GM23338 (cell line): ENCODE measurements at regions not wholly inside any gene's neighbourhood (a gene's known extent, or its start where the extent isn't known, plus 50 kb on each side); places are given as distances from the start of the nearest gene placed in this dataset.

Source experiments
- ATAC-seq: fragments of 200-7000 bp; cut with Tn5 transposase; 3 replicates; pipeline ENCODE4 v1.9.1; 2020
- DNase-seq: peaks from one replicate; pipeline ENCODE4 v3.0.0-alpha.2; 2015; ENCODE audit warnings: low spot score
- H2AFZ ChIP-seq: fragments of 200-600 bp; sonication (generic); 2 replicates; pipeline ENCODE4 v1.8.0; 2016; ENCODE audit warnings: antibody characterized with exemption, mild to moderate bottlenecking, moderate library complexity
- H3F3A ChIP-seq: fragments of 200-600 bp; sonication (generic); replicated peaks from 2 replicates; pipeline ENCODE4 v1.8.0; 2017; ENCODE audit warnings: antibody characterized with exemption, mixed run types, low read depth
- H3K27ac ChIP-seq: fragments of 200-600 bp; sonication (generic); 2 replicates; pipeline ENCODE4 v1.6.1; 2016; ENCODE audit warnings: low read depth
- H3K27me3 ChIP-seq: fragments of 200-600 bp; sonication (generic); 2 replicates; pipeline ENCODE4 v1.8.0; 2016; ENCODE audit warnings: mild to moderate bottlenecking, mixed run types, moderate library complexity; ENCODE audit not compliant: insufficient read depth
- H3K36me3 ChIP-seq: fragments of 200-600 bp; sonication (generic); 2 replicates; pipeline ENCODE4 v1.8.0; 2016; ENCODE audit warnings: mild to moderate bottlenecking; ENCODE audit not compliant: insufficient read depth
- H3K4me1 ChIP-seq: fragments of 200-600 bp; sonication (generic); 2 replicates; pipeline ENCODE4 v1.8.0; 2016; ENCODE audit warnings: mild to moderate bottlenecking, moderate library complexity; ENCODE audit not compliant: insufficient read depth
- H3K4me2 ChIP-seq: fragments of 200-600 bp; sonication (generic); 2 replicates; pipeline ENCODE4 v1.7.1; 2017; ENCODE audit warnings: mixed run types
- H3K4me3 ChIP-seq: fragments of 200-600 bp; sonication (generic); 2 replicates; pipeline ENCODE4 v1.6.1; 2016; ENCODE audit warnings: mixed run types
- H3K79me2 ChIP-seq: fragments of 200-600 bp; sonication (generic); replicated peaks from 2 replicates; pipeline ENCODE4 v1.8.0; 2017; ENCODE audit warnings: mild to moderate bottlenecking; ENCODE audit not compliant: insufficient read depth
- H3K9me2 ChIP-seq: fragments of 200-600 bp; sonication (generic); 2 replicates; pipeline ENCODE4 v1.8.0; 2017; ENCODE audit not compliant: insufficient read depth
- H4K20me1 ChIP-seq: fragments of 200-600 bp; sonication (generic); replicated peaks from 2 replicates; pipeline ENCODE4 v1.8.0; 2017; ENCODE audit warnings: mild to moderate bottlenecking; ENCODE audit not compliant: insufficient read depth
- H3K27ac Mint-ChIP-seq: 2 replicates; pipeline ENCODE4 v1.8.0; 2020; ENCODE audit warnings: inconsistent platforms, mild to moderate bottlenecking, moderate library complexity, mixed read lengths
- H3K27me3 Mint-ChIP-seq: 3 replicates; pipeline ENCODE4 v1.8.0; 2022; ENCODE audit warnings: low read depth, mild to moderate bottlenecking, moderate library complexity, mixed read lengths, inconsistent platforms; ENCODE audit not compliant: insufficient read depth, poor library complexity
- H3K36me3 Mint-ChIP-seq: 3 replicates; pipeline ENCODE4 v1.8.0; 2021; ENCODE audit warnings: low read depth, mild to moderate bottlenecking, inconsistent platforms, moderate library complexity, mixed read lengths
- H3K4me1 Mint-ChIP-seq: 3 replicates; pipeline ENCODE4 v1.8.0; 2020; ENCODE audit warnings: mild to moderate bottlenecking, inconsistent platforms, mixed read lengths
- H3K4me3 Mint-ChIP-seq: 3 replicates; pipeline ENCODE4 v1.8.0; 2021; ENCODE audit warnings: moderate library complexity, mild to moderate bottlenecking, inconsistent platforms, mixed read lengths
- H3K9me3 Mint-ChIP-seq: 3 replicates; pipeline ENCODE4 v1.8.0; 2020; ENCODE audit warnings: moderate library complexity, mild to moderate bottlenecking, inconsistent platforms, mixed read lengths
- CREB1 ChIP-seq: fragments of 250-450 bp; sonication (Bioruptor Pico); IDR thresholded peaks from 2 replicates; pipeline ENCODE4 v1.5.0; 2020; ENCODE audit warnings: low read depth, mild to moderate bottlenecking, moderate library complexity
- CTCF ChIP-seq, 2 experiments: fragments of 200-600 bp in 1 of 2; sonication (generic) in 1 of 2; conservative IDR thresholded peaks; 2 replicates each; pipeline versions ENCODE4 v1.5.1 to v1.6.1; 2016 to 2017; ENCODE audit warnings: antibody characterized with exemption in 2 of 2, low read depth in 2 of 2, mild to moderate bottlenecking in 2 of 2, moderate library complexity in 1 of 2
- ETS1 ChIP-seq: IDR thresholded peaks from 2 replicates; pipeline ENCODE4 v1.6.1; 2016; ENCODE audit warnings: antibody characterized with exemption
- EZH2 ChIP-seq: fragments of 200-600 bp; sonication (generic); IDR thresholded peaks from one replicate; pipeline ENCODE4 v1.8.0; 2017; ENCODE audit warnings: antibody characterized with exemption, mild to moderate bottlenecking, low read depth; ENCODE audit not compliant: unreplicated experiment
- EZH2phosphoT487 ChIP-seq: fragments of 200-600 bp; sonication (generic); IDR thresholded peaks from one replicate; pipeline ENCODE4 v1.8.1; 2018; ENCODE audit warnings: antibody characterized with exemption; ENCODE audit not compliant: unreplicated experiment
- JUNB ChIP-seq: IDR thresholded peaks from one replicate; pipeline ENCODE4 v1.6.1; 2016; ENCODE audit warnings: antibody characterized with exemption; ENCODE audit not compliant: unreplicated experiment
- NANOG ChIP-seq: IDR thresholded peaks from 2 replicates; pipeline ENCODE4 v1.6.1; 2016; ENCODE audit warnings: antibody characterized with exemption, borderline replicate concordance
- POLR2AphosphoS5 ChIP-seq: IDR thresholded peaks from 2 replicates; pipeline ENCODE4 v1.6.1; 2016; ENCODE audit warnings: antibody characterized with exemption, low read depth
- REST ChIP-seq: IDR thresholded peaks from one replicate; pipeline ENCODE4 v1.6.1; 2018; ENCODE audit warnings: antibody characterized with exemption; ENCODE audit not compliant: unreplicated experiment
- STAT1 ChIP-seq: IDR thresholded peaks from one replicate; pipeline ENCODE4 v1.6.1; 2016; ENCODE audit warnings: antibody characterized with exemption; ENCODE audit not compliant: unreplicated experiment
- ZNF114 ChIP-seq: fragments of 250-450 bp; sonication (Bioruptor Pico); IDR thresholded peaks from 2 replicates; pipeline ENCODE4 v1.5.0; 2020; ENCODE audit warnings: mild to moderate bottlenecking, moderate library complexity
- ZNF331 ChIP-seq: fragments of 250-450 bp; sonication (Bioruptor Pico); IDR thresholded peaks from 2 replicates; pipeline ENCODE4 v1.5.0; 2020; ENCODE audit warnings: low read depth, mild to moderate bottlenecking, moderate library complexity
- ZNF462 ChIP-seq: fragments of 250-450 bp; sonication (Bioruptor Pico); IDR thresholded peaks from 2 replicates; pipeline ENCODE4 v1.5.0; 2020; ENCODE audit warnings: mild to moderate bottlenecking, moderate library complexity

GRCh38 chr4:137378393-137378792, 153.9 kb downstream of the PCDH18 start:
- H3K9me2 ChIP-seq: no peaks in the 10 kb centered on the region
- Mint-ChIP-seq H3K27ac (no peak overlapping the region), H3K4me1 (peaks cover 6% of the 10 kb centered on the region; the same call in 2 of the 3 replicates), H3K27me3 (no peaks in the 10 kb centered on the region), H3K4me3 (no peak overlapping the region), H3K36me3 (no peaks in the 10 kb centered on the region), H3K9me3 (no peaks in the 10 kb centered on the region)
- no peaks in the 10 kb centered on the region for H3K27me3 ChIP-seq
- ATAC-seq: no peak
- no peaks in the 10 kb centered on the region for H3K36me3 ChIP-seq
- H3K4me2 ChIP-seq: no peak overlapping the region
- H4K20me1 ChIP-seq: no peaks in the 10 kb centered on the region
- H3K27ac ChIP-seq: no peak overlapping the region
- no peaks in the 10 kb centered on the region for H3K79me2 ChIP-seq
- no peaks in the 10 kb centered on the region for H3F3A ChIP-seq
- no peak for TF ChIP-seq JUNB
- no peak for TF ChIP-seq EZH2
- no peak for TF ChIP-seq EZH2phosphoT487
- no peak for TF ChIP-seq NANOG
- TF ChIP-seq REST: no peak
- no peak for TF ChIP-seq ZNF462
- no peak for TF ChIP-seq CREB1 (CRISPR knock-in tag)
- no peak for TF ChIP-seq CTCF (conservative IDR thresholded peaks at IDR 0.05; ENCODE audit: low read depth in 2 of 2)
- no peak for TF ChIP-seq ETS1
- TF ChIP-seq ZNF114 (CRISPR knock-in tag): no peak
- no peak for TF ChIP-seq STAT1
- TF ChIP-seq ZNF331 (CRISPR knock-in tag): no peak
- TF ChIP-seq POLR2AphosphoS5: no peak
- no peak for DNase-seq
- no peak overlapping the region for H3K4me3 ChIP-seq
- no peak overlapping the region for H2AFZ ChIP-seq
- H3K4me1 ChIP-seq: peaks cover 4% of the 10 kb centered on the region; the same call in 1 of the 2 replicates
